PFSK-1 (cell line): ENCODE measurements at regions not wholly inside any gene's neighbourhood (a gene's known extent, or its start where the extent isn't known, plus 50 kb on each side); places are given as distances from the start of the nearest gene placed in this dataset.

ENCODE experiments used
- FOXP2 ChIP-seq: optimal IDR thresholded peaks from 2 replicates; pipeline ENCODE3; 2011; ENCODE audit warnings: borderline replicate concordance, control low read depth, inconsistent platforms; ENCODE audit not compliant: insufficient read depth; ENCODE audit errors: extremely low read length, extremely low read depth
- POLR2AphosphoS5 ChIP-seq: IDR thresholded peaks from 2 replicates; pipeline ENCODE4 v1.6.1; 2012; ENCODE audit warnings: low read depth, mild to moderate bottlenecking, control low read depth, low read length, moderate library complexity
- SIN3A ChIP-seq: IDR thresholded peaks from 2 replicates; pipeline ENCODE4 v1.6.1; 2012; ENCODE audit warnings: mild to moderate bottlenecking, low read length, moderate library complexity, borderline replicate concordance; ENCODE audit not compliant: insufficient read depth
- TAF1 ChIP-seq: IDR thresholded peaks from 2 replicates; pipeline ENCODE4 v1.6.1; 2012; ENCODE audit warnings: low read length, control low read depth, borderline replicate concordance; ENCODE audit not compliant: insufficient read depth
- TF ChIP-seq, protein P1 (sequence below), 2 experiments: IDR thresholded peaks; 2 replicates each; pipeline versions ENCODE4 v1.6.1 to v1.8.0; 2011 to 2012; ENCODE audit warnings: low read depth in 2 of 2, low read length in 2 of 2, control low read depth in 1 of 2, inconsistent platforms in 1 of 2, mild to moderate bottlenecking in 1 of 2, moderate library complexity in 1 of 2; ENCODE audit not compliant: insufficient read depth in 1 of 2

- TF ChIP-seq TAF1, result no peak
- TF ChIP-seq SIN3A, result no peak
- no peak for TF ChIP-seq POLR2AphosphoS5
- TF ChIP-seq, protein P1, sequence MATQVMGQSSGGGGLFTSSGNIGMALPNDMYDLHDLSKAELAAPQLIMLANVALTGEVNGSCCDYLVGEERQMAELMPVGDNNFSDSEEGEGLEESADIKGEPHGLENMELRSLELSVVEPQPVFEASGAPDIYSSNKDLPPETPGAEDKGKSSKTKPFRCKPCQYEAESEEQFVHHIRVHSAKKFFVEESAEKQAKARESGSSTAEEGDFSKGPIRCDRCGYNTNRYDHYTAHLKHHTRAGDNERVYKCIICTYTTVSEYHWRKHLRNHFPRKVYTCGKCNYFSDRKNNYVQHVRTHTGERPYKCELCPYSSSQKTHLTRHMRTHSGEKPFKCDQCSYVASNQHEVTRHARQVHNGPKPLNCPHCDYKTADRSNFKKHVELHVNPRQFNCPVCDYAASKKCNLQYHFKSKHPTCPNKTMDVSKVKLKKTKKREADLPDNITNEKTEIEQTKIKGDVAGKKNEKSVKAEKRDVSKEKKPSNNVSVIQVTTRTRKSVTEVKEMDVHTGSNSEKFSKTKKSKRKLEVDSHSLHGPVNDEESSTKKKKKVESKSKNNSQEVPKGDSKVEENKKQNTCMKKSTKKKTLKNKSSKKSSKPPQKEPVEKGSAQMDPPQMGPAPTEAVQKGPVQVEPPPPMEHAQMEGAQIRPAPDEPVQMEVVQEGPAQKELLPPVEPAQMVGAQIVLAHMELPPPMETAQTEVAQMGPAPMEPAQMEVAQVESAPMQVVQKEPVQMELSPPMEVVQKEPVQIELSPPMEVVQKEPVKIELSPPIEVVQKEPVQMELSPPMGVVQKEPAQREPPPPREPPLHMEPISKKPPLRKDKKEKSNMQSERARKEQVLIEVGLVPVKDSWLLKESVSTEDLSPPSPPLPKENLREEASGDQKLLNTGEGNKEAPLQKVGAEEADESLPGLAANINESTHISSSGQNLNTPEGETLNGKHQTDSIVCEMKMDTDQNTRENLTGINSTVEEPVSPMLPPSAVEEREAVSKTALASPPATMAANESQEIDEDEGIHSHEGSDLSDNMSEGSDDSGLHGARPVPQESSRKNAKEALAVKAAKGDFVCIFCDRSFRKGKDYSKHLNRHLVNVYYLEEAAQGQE (IDR thresholded peaks at IDR 0.05; ENCODE audit: insufficient read depth in 1 of 2, low read depth in 2 of 2, low read length in 2 of 2), result no peak
- no peak for TF ChIP-seq FOXP2
Measured at GRCh38 chr5:33167541-33167940, 273.2 kb upstream of the TARS1 start.

GRCh38 chr5:33170411-33170810, 270.4 kb upstream of the TARS1 start:
- TF ChIP-seq TAF1 (no peak), POLR2AphosphoS5 (no peak), FOXP2 (no peak), SIN3A (no peak)
- TF ChIP-seq, protein P1 (IDR thresholded peaks at IDR 0.05; ENCODE audit: insufficient read depth in 1 of 2, low read depth in 2 of 2, low read length in 2 of 2), result no peak

DNA sequence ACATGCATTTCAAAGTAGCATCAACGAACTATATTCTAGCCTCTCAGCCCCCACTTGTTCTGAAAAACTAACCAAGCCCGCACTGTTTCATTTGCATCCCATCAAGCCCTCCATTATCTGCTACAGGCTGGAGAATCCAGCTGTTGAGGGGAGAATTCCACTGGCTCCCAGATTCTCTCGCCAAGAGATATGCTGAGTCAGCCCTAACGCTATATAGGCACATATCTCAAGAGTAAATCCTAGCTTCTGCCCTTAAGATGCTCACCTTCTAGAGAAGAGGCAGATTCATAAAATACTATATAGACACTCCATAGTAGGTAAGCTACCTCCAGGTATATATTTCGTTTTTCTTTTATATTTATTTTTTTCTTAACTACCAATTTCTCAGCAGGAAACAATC, 266.4 kb upstream of the TARS1 start:
- TF ChIP-seq SIN3A (no peak), TAF1 (no peak), FOXP2 (no peak)

DNA sequence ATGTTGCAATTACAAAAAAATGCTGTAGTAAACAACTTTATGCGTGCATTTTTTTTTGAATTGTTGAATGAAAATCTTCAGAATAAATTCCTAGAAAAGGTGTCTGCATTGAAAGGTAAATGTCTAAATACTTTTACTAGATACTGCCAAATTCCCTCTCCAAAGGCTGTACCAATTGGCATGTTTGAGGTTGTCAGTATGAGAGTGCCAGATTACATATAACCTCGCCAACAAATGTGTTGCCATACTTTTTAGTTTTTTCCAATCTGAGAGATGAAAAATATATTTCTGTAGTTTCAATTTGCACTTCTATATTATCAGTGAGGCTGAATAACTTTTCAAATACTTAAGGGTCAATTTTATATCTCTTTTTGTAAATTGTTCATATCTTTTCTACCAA, 261.5 kb upstream of the TARS1 start:
- TF ChIP-seq FOXP2 (no peak), TAF1 (no peak), POLR2AphosphoS5 (no peak), SIN3A (no peak)
- TF ChIP-seq, protein P1 (IDR thresholded peaks at IDR 0.05; ENCODE audit: insufficient read depth in 1 of 2, low read depth in 2 of 2, low read length in 2 of 2), result no peak

DNA sequence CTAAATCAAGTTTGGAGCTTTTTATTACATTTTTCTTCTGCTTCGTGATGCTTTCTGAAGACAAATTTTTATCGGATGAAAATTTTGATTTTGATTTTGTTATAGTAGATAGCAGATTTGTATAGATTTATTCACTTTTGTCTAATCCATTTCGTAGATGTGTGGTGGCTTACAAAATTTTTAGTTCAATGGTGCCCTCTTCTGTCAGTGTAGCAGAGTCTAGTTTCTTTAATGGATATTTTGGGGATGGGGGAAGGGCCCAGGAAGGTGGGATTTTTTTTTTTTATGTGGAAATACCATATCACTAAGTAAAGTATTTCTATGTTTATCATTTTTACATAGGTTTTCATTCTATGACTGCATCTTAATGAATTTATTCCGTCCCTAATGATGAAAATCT, 259.9 kb upstream of the TARS1 start:
- TF ChIP-seq POLR2AphosphoS5, result no peak
- TF ChIP-seq FOXP2, result no peak
- TF ChIP-seq SIN3A, result no peak
- TF ChIP-seq TAF1, result no peak
- TF ChIP-seq, protein P1 (IDR thresholded peaks at IDR 0.05; ENCODE audit: insufficient read depth in 1 of 2, low read depth in 2 of 2, low read length in 2 of 2), result no peak
